ENCODE measurements at regions not wholly inside any gene's neighbourhood (a gene's known extent, or its start where the extent isn't known, plus 50 kb on each side); places are given as distances from the start of the nearest gene placed in this dataset.
A peak's percentile ranks its signal among the peaks of the same experiment; 100 is the strongest.

- no peak overlapping the region for H3K4me3 ChIP-seq
- no peak for TF ChIP-seq CTCF (IDR thresholded peaks at IDR 0.05)
- 89 to 90% methylated on average over 6 of the region's 6 CpGs for WGBS, 2 donors
- ATAC-seq: no peak
- intact Hi-C loops (cut with DNase I): no loop called here
- peaks cover 0 to 3% (median 0%) of the 10 kb centered on the region in 9 donors for H3K4me1 ChIP-seq
- H3K27ac ChIP-seq: no peak overlapping the region
- H3K36me3 ChIP-seq: no peaks in the 10 kb centered on the region
- peaks cover 0 to 6% (median 0%) of the 10 kb centered on the region in 11 donors for H3K9me3 ChIP-seq
- no peak for DNase-seq
- no peaks in the 10 kb centered on the region for H3K27me3 ChIP-seq
Observed at GRCh38 chrX:4905576-4905975, 1192.1 kb upstream of the PRKX start.

GRCh38 chrX:4881277-4881676 lies 1167.8 kb upstream of the PRKX start:
- H3K4me3 ChIP-seq: no peak overlapping the region
- ATAC-seq (no peak), DNase-seq (no peak)
- peaks cover 0 to 14% (median 0%) of the 10 kb centered on the region in 11 donors for H3K9me3 ChIP-seq
- intact Hi-C loops (cut with DNase I): no loop called here
- H3K27ac ChIP-seq: no peak overlapping the region
- WGBS, 2 donors: 72 to 77% methylated on average over 2 of the region's 2 CpGs
- TF ChIP-seq CTCF (IDR thresholded peaks at IDR 0.05): no peak
- H3K36me3 ChIP-seq: no peaks in the 10 kb centered on the region
- no peaks in the 10 kb centered on the region for H3K27me3 ChIP-seq
- H3K4me1 ChIP-seq: peaks cover 0 to 4% (median 0%) of the 10 kb centered on the region in 9 donors

GRCh38 chrX:4878640-4879039 lies 1165.2 kb upstream of the PRKX start:
- H3K27ac ChIP-seq: no peak overlapping the region
- WGBS, 2 donors: 76 to 82% methylated on average over 3 of the region's 3 CpGs

GRCh38 chrX:4876268-4876667 lies 1162.8 kb upstream of the PRKX start:
- H3K9me3 ChIP-seq: peaks cover 0 to 14% (median 0%) of the 10 kb centered on the region in 11 donors
- TF ChIP-seq CTCF (IDR thresholded peaks at IDR 0.05): no peak
- WGBS, 2 donors: 62 to 65% methylated on average over 3 of the region's 3 CpGs
- DNase-seq (no peak), ATAC-seq (peak in 2 of 8 donors; percentile 39 to 60)
- H3K27ac ChIP-seq: no peak overlapping the region
- H3K4me1 ChIP-seq: peaks cover 0 to 6% (median 0%) of the 10 kb centered on the region in 9 donors
- H3K36me3 ChIP-seq: no peaks in the 10 kb centered on the region
- no peaks in the 10 kb centered on the region for H3K27me3 ChIP-seq
- no peak overlapping the region for H3K4me3 ChIP-seq
- intact Hi-C loops (cut with DNase I): no loop called here

More at GRCh38 chrX:4878640-4879039, 1165.2 kb upstream of the PRKX start:
- Histone ChIP-seq H3K4me3 (no peak overlapping the region), H3K9me3 (peaks cover 0 to 14% (median 0%) of the 10 kb centered on the region in 11 donors), H3K36me3 (no peaks in the 10 kb centered on the region), H3K4me1 (peaks cover 0 to 6% (median 0%) of the 10 kb centered on the region in 9 donors), H3K27me3 (no peaks in the 10 kb centered on the region)
- DNase-seq (no peak), ATAC-seq (no peak)
- no peak for TF ChIP-seq CTCF (IDR thresholded peaks at IDR 0.05)
- intact Hi-C loops (cut with DNase I): no loop called here
